Chondrocyte (in vitro differentiated cells): ENCODE measurements at regions not wholly inside any gene's neighbourhood (a gene's known extent, or its start where the extent isn't known, plus 50 kb on each side); places are given as distances from the start of the nearest gene placed in this dataset.

ENCODE experiments used
- DNase-seq: peaks from one replicate; pipeline ENCODE4 v3.0.0; 2021; ENCODE audit warnings: mixed read lengths, low spot score
- H3K27ac Mint-ChIP-seq: one replicate; pipeline ENCODE4 v1.8.0; 2021; ENCODE audit warnings: mild to moderate bottlenecking, moderate library complexity, mixed read lengths; ENCODE audit not compliant: unreplicated experiment
- H3K27me3 Mint-ChIP-seq: 2 replicates; pipeline ENCODE4 v1.8.0; 2021; ENCODE audit warnings: low read depth, mixed read lengths
- H3K36me3 Mint-ChIP-seq: 2 replicates; pipeline ENCODE4 v1.8.0; 2021; ENCODE audit warnings: low read depth, mixed read lengths
- H3K4me1 Mint-ChIP-seq: 2 replicates; pipeline ENCODE4 v1.8.0; 2021; ENCODE audit warnings: low read depth, mild to moderate bottlenecking, mixed read lengths
- H3K4me3 Mint-ChIP-seq: one replicate; pipeline ENCODE4 v1.8.0; 2021; ENCODE audit warnings: mild to moderate bottlenecking, moderate library complexity, mixed read lengths; ENCODE audit not compliant: unreplicated experiment
- H3K9me3 Mint-ChIP-seq: 2 replicates; pipeline ENCODE4 v1.8.0; 2021; ENCODE audit warnings: low read depth, mixed read lengths
- TF ChIP-seq, protein P1 (sequence below): fragments of 200-600 bp; sonication (generic); IDR thresholded peaks from 2 replicates; pipeline ENCODE4 v1.5.0; 2021; ENCODE audit warnings: antibody characterized with exemption, mild to moderate bottlenecking, moderate library complexity

DNA sequence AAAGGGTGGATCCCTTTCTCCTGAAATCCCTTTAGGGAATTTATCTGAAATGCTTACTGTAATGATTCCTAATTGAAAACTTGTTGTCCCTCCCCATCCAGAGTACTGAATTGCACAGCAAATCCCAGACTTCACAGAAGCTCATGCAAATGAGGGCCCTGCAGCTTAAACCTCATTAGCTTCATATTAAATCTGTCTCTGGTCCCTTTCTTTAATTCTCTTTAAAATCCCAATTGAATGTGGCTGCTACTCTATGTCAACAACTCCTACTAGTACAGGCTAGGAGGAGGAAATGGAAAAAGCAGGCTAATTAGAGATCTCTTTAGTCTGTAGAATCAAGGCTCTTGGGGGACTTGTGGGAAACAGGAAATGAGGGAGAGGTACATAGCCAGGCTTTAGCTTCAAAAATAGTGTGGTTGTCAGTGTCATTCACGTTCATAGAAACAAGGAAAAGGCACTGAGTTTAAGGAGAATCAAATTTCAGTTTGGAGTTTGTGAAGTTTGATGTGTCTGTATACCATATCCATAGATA lies 191.3 kb upstream of the PRDM9 start:
- H3K27ac Mint-ChIP-seq, result no peak overlapping the region

DNA sequence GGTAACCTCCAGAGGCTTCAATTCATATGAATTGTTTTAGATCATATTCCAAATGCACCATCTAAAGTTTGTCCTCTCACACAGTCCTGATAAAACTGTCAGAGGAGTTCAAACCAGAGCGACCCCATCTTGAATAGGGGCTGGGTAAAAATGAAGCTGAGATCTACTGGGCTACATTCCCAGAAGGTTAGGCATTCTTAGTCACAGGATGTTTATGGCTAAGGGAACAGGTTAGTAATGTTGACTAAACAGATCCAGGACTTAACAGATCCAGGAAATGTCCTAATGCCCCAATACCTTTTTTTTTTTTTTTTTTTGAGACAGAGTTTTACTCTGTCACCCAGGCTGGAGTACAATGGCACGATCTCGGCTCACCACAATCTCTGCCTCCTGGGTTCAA lies 192.6 kb upstream of the PRDM9 start:
- TF ChIP-seq, protein P1, sequence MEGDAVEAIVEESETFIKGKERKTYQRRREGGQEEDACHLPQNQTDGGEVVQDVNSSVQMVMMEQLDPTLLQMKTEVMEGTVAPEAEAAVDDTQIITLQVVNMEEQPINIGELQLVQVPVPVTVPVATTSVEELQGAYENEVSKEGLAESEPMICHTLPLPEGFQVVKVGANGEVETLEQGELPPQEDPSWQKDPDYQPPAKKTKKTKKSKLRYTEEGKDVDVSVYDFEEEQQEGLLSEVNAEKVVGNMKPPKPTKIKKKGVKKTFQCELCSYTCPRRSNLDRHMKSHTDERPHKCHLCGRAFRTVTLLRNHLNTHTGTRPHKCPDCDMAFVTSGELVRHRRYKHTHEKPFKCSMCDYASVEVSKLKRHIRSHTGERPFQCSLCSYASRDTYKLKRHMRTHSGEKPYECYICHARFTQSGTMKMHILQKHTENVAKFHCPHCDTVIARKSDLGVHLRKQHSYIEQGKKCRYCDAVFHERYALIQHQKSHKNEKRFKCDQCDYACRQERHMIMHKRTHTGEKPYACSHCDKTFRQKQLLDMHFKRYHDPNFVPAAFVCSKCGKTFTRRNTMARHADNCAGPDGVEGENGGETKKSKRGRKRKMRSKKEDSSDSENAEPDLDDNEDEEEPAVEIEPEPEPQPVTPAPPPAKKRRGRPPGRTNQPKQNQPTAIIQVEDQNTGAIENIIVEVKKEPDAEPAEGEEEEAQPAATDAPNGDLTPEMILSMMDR, result no peak
- Mint-ChIP-seq H3K9me3 (no peaks in the 10 kb centered on the region), H3K36me3 (no peaks in the 10 kb centered on the region), H3K27ac (no peak overlapping the region), H3K27me3 (no peaks in the 10 kb centered on the region), H3K4me1 (no peaks in the 10 kb centered on the region), H3K4me3 (no peak overlapping the region)
- DNase-seq, result no peak

More for the DNA sequence above, 191.3 kb upstream of the PRDM9 start:
- Mint-ChIP-seq H3K4me1 (no peaks in the 10 kb centered on the region), H3K27me3 (no peaks in the 10 kb centered on the region), H3K36me3 (no peaks in the 10 kb centered on the region), H3K9me3 (no peaks in the 10 kb centered on the region), H3K4me3 (no peak overlapping the region)
- no peak for DNase-seq
- TF ChIP-seq, protein P1, result no peak

DNA sequence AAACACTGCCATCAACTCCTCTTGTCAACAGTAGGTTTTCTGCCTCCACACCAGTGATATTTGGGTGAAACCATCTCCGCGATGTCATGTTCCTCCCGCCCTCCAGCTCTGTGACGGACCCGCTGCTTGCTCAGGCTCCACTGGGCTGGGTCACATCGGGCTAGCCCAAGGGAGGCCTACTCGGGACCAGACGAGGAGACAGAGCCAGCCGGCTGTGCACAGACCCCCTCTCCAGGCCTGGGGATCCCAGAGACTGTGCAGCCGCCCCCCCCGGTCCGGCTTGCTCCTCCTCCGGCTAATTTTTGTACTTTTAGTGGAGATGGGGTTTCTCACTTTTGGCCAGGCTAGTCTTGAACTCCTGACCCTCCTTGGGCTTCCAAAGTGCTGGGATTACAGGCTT lies 202.4 kb upstream of the PRDM9 start:
- H3K27me3 Mint-ChIP-seq, result no peaks in the 10 kb centered on the region
- no peak for DNase-seq
- peaks cover 3% of the 10 kb centered on the region for H3K9me3 Mint-ChIP-seq
- H3K27ac Mint-ChIP-seq, result no peak overlapping the region
- no peaks in the 10 kb centered on the region for H3K36me3 Mint-ChIP-seq
- TF ChIP-seq, protein P1, result no peak
- no peaks in the 10 kb centered on the region for H3K4me1 Mint-ChIP-seq
- H3K4me3 Mint-ChIP-seq, result no peak overlapping the region

DNA sequence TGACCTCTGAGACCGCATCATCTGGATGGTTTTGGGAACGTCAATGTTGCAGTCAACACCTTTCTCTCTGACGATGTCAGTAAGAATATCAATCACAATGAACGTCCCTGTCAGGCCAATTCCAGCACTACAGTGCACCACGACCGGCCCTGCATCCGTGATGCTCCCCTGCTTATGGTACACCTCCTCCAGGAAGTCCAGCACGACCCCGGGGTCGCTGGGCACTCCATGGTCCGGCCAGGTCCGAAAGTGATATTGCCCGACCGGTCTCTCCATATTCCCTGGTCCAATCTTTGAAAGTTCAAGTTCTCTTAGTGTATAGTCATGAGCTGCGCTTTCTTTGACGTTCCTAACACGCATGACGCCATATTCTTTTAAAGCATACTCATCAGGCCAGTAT lies 203.6 kb upstream of the PRDM9 start:
- no peak for DNase-seq
- H3K27me3 Mint-ChIP-seq, result no peaks in the 10 kb centered on the region
- H3K36me3 Mint-ChIP-seq, result no peaks in the 10 kb centered on the region
- H3K4me3 Mint-ChIP-seq, result no peak overlapping the region
- peaks cover 3% of the 10 kb centered on the region for H3K9me3 Mint-ChIP-seq
- H3K27ac Mint-ChIP-seq, result no peak overlapping the region
- H3K4me1 Mint-ChIP-seq, result no peaks in the 10 kb centered on the region
- TF ChIP-seq, protein P1, result no peak

DNA sequence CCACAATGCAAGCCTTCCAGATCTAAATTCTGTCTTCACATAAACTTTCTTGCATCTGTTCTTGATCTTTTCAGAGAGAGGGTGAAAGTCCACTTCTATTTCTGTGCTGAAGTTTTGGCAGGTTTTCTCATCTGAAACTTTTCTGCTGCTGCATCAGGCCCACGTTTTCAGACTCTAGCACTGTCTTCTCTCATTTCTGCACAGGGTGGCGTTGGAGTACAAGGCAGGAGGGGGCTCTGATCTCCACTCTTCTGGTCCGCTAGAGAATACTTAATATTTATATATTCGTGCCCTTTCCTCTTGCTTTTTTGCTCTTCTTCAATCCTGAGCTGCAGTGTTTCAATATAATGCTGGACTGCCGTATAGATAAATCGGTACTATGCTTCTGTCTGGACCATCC lies 204.0 kb upstream of the PRDM9 start:
- Mint-ChIP-seq H3K36me3 (no peaks in the 10 kb centered on the region), H3K9me3 (peaks cover 3% of the 10 kb centered on the region), H3K27ac (no peak overlapping the region), H3K27me3 (no peaks in the 10 kb centered on the region), H3K4me3 (no peak overlapping the region), H3K4me1 (no peaks in the 10 kb centered on the region)
- TF ChIP-seq, protein P1, result peak; percentile 19
- DNase-seq, result no peak
